PC-9 (cell line): ENCODE measurements at regions not wholly inside any gene's neighbourhood (a gene's known extent, or its start where the extent isn't known, plus 50 kb on each side); places are given as distances from the start of the nearest gene placed in this dataset.

Experiments used
- BruUV-seq: library from RNA; stranded (reverse); fragments of 400-500 nt; replicated peaks from 2 replicates; lab custom pipeline; 2021; lab: Mats Ljungman, UMichigan
- CTCF ChIA-PET: fragments of 300-600 bp; sonication (Branson Sonifier 250); formaldehyde crosslinking; loops from one replicate; lab custom pipeline; 2022; ENCODE audit warnings: antibody characterized with exemption; lab: Charles Lee
- POLR2A ChIA-PET: fragments of 300-600 bp; sonication (Branson Sonifier 250); formaldehyde crosslinking; loops from one replicate; lab custom pipeline; 2022; ENCODE audit warnings: antibody characterized with exemption; ENCODE audit not compliant: unreplicated experiment; lab: Charles Lee
- DNase-seq, 2 experiments: peaks; one replicate each; pipeline versions ENCODE4 v3.0.0 to v3.0.0-alpha.2; 2015 to 2022; ENCODE audit warnings: mixed read lengths in 1 of 2
- H2AFZ ChIP-seq: fragments of 200-600 bp; sonication (generic); 2 replicates; pipeline ENCODE4 v1.8.1; 2017; ENCODE audit warnings: antibody characterized with exemption
- H3F3A ChIP-seq: fragments of 200-600 bp; sonication (generic); 2 replicates; pipeline ENCODE4 v1.8.1; 2017; ENCODE audit warnings: antibody characterized with exemption, mild to moderate bottlenecking, low read depth; ENCODE audit not compliant: insufficient read depth
- H3K27ac ChIP-seq: fragments of 200-600 bp; sonication (generic); 2 replicates; pipeline ENCODE4 v1.6.1; 2016; ENCODE audit warnings: mixed run types
- H3K27me3 ChIP-seq: fragments of 200-600 bp; sonication (generic); 2 replicates; pipeline ENCODE4 v1.6.1; 2016; ENCODE audit warnings: low read depth, mixed run types; ENCODE audit not compliant: insufficient read depth
- H3K36me3 ChIP-seq: fragments of 200-600 bp; sonication (generic); 2 replicates; pipeline ENCODE4 v1.6.1; 2016; ENCODE audit warnings: low read depth, mixed run types
- H3K4me1 ChIP-seq: fragments of 200-600 bp; sonication (generic); replicated peaks from 2 replicates; pipeline ENCODE4 v1.6.1; 2016; ENCODE audit warnings: mixed run types; ENCODE audit not compliant: insufficient read depth
- H3K4me2 ChIP-seq: fragments of 200-600 bp; sonication (generic); 2 replicates; pipeline ENCODE4 v1.6.1; 2017; ENCODE audit warnings: mixed run types
- H3K4me3 ChIP-seq: fragments of 200-600 bp; sonication (generic); 2 replicates; pipeline ENCODE4 v1.6.1; 2016; ENCODE audit warnings: mixed run types
- H3K79me2 ChIP-seq: fragments of 200-600 bp; sonication (generic); 2 replicates; pipeline ENCODE4 v1.6.1; 2017; ENCODE audit warnings: low read depth, mixed run types
- H3K9me2 ChIP-seq: fragments of 200-600 bp; sonication (generic); 2 replicates; pipeline ENCODE4 v1.8.1; 2017; ENCODE audit warnings: mild to moderate bottlenecking; ENCODE audit not compliant: insufficient read depth
- H3K9me3 ChIP-seq: fragments of 200-600 bp; sonication (generic); 2 replicates; pipeline ENCODE4 v1.8.1; 2016; ENCODE audit warnings: low read depth; ENCODE audit not compliant: insufficient read depth
- H4K20me1 ChIP-seq: fragments of 200-600 bp; sonication (generic); 2 replicates; pipeline ENCODE4 v1.8.1; 2017; ENCODE audit not compliant: insufficient read depth
- CTCF ChIP-seq: fragments of 200-600 bp; sonication (generic); conservative IDR thresholded peaks from 2 replicates; pipeline ENCODE4 v1.6.1; 2017; ENCODE audit warnings: mixed run types, antibody characterized with exemption, mild to moderate bottlenecking, moderate library complexity
- EZH2 ChIP-seq: fragments of 200-600 bp; sonication (generic); IDR thresholded peaks from 2 replicates; pipeline ENCODE4 v1.8.0; 2017; ENCODE audit warnings: antibody characterized with exemption, low read depth
- intact Hi-C: fragments of 100-400 bp; cut with micrococcal nuclease; formaldehyde crosslinking; loops from one replicate; pipeline ENCODE4 v1.10.0; 2022; ENCODE audit not compliant: unreplicated experiment

DNA sequence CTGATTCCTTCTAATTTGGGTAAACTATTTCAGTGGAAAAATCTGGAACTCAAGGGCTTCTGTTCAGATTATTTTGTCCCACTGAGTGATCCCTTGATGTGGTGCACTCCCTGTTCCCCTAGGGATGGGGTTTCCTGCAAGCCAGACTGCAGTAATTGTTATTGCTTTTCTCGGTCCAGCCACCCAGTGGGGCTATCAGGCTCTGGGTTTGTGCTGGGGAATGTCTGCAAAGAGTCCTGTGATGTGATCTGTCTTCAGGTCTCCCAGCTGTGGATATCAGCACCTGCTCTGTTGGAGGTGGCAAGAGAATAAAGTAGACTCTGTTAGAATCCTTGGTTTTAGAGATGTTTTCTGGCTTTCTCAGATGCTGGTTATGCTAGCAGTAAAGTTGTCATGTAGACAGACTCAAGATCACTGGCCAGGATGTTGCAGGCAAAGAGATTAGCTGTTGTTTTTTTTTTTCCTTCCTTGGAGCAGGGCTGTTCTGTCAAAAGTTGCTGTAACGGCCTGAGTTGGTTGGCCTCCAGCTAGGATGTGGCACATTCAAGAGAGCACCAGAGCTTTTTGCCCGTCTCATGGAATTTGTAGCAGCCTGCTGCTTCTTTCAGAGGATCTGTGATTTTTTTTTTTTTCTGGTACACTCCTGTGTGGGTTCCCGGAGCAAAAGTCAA lies 1314.0 kb downstream of the PCDH19 start:
- Histone ChIP-seq H3K4me1 (no peaks in the 10 kb centered on the region), H3K36me3 (no peaks in the 10 kb centered on the region), H2AFZ (no peak overlapping the region), H3K4me3 (no peak overlapping the region), H3K4me2 (no peak overlapping the region), H3K27ac (no peak overlapping the region), H3K9me2 (no peaks in the 10 kb centered on the region), H4K20me1 (no peaks in the 10 kb centered on the region), H3F3A (no peaks in the 10 kb centered on the region), H3K9me3 (no peaks in the 10 kb centered on the region), H3K79me2 (no peaks in the 10 kb centered on the region), H3K27me3 (no peaks in the 10 kb centered on the region)
- no peak for TF ChIP-seq CTCF
- TF ChIP-seq EZH2, result no peak
- ChIA-PET POLR2A (no interaction called here), CTCF (no interaction called here)
- no TSS peak for BruUV-seq
- intact Hi-C loops, result no loop called here
- DNase-seq, result no peak

- H3K4me1 ChIP-seq, result no peaks in the 10 kb centered on the region
- no peaks in the 10 kb centered on the region for H3K9me2 ChIP-seq
- no TSS peak for BruUV-seq
- DNase-seq, result no peak
- ChIA-PET CTCF (no interaction called here), POLR2A (no interaction called here)
- H3K79me2 ChIP-seq, result no peaks in the 10 kb centered on the region
- H3K36me3 ChIP-seq, result no peaks in the 10 kb centered on the region
- no peaks in the 10 kb centered on the region for H3F3A ChIP-seq
- intact Hi-C loops, result no loop called here
- no peaks in the 10 kb centered on the region for H3K9me3 ChIP-seq
- no peak overlapping the region for H2AFZ ChIP-seq
- no peak for TF ChIP-seq EZH2
- TF ChIP-seq CTCF, result no peak
- H4K20me1 ChIP-seq, result no peaks in the 10 kb centered on the region
- no peaks in the 10 kb centered on the region for H3K27me3 ChIP-seq
- no peak overlapping the region for H3K27ac ChIP-seq
- H3K4me2 ChIP-seq, result no peak overlapping the region
- H3K4me3 ChIP-seq, result no peak overlapping the region
Measured at GRCh38 chrX:99091459-99091858, 1318.6 kb downstream of the PCDH19 start.

- TF ChIP-seq EZH2 (no peak), CTCF (no peak)
- Histone ChIP-seq H3K79me2 (no peaks in the 10 kb centered on the region), H3K36me3 (no peaks in the 10 kb centered on the region), H3K4me2 (no peak overlapping the region), H3K9me3 (no peaks in the 10 kb centered on the region), H3K4me1 (no peaks in the 10 kb centered on the region), H3F3A (no peaks in the 10 kb centered on the region), H2AFZ (no peak overlapping the region), H3K27me3 (no peaks in the 10 kb centered on the region), H3K27ac (no peak overlapping the region), H3K4me3 (no peak overlapping the region), H4K20me1 (no peaks in the 10 kb centered on the region), H3K9me2 (no peaks in the 10 kb centered on the region)
- BruUV-seq, result no TSS peak
- CTCF ChIA-PET, result no interaction called here
- intact Hi-C loops, result no loop called here
- POLR2A ChIA-PET, result no interaction called here
- DNase-seq, result no peak
Measured at GRCh38 chrX:99078301-99078700, 1331.8 kb downstream of the PCDH19 start.
